Right lobe of liver (tissue), 6 donors: ENCODE measurements at regions not wholly inside any gene's neighbourhood (a gene's known extent, or its start where the extent isn't known, plus 50 kb on each side); places are given as distances from the start of the nearest gene placed in this dataset.

ENCODE experiments used
- ATAC-seq, 4 donors: fragments of 200-7000 bp; cut with Tn5 transposase; one replicate each; pipeline ENCODE4 v1.9.1; 2020; ENCODE audit warnings: mild to moderate bottlenecking in 4 of 4, moderate library complexity in 4 of 4
- DNase-seq, 3 donors: peaks; one replicate each; pipeline ENCODE4 v3.0.0-alpha.2; 2020
- H3K27ac ChIP-seq, 3 donors: fragments of 200-600 bp; one replicate each; pipeline ENCODE4 v1.8.0; 2022
- H3K27me3 ChIP-seq, 2 donors: fragments of 200-600 bp; one replicate each; pipeline ENCODE4 v1.8.0; 2022
- H3K36me3 ChIP-seq, 4 donors: fragments of 200-600 bp; sonication (generic) in 1 of 4; one replicate each; pipeline versions ENCODE4 v1.5.1 to v1.8.0; 2017 to 2022; ENCODE audit warnings: control low read depth in 1 of 4
- H3K4me1 ChIP-seq, 4 donors: fragments of 200-600 bp; sonication (generic) in 1 of 4; one replicate each; pipeline versions ENCODE4 v1.5.1 to v1.8.0; 2017 to 2022; ENCODE audit warnings: control low read depth in 1 of 4
- H3K4me3 ChIP-seq, 3 donors: fragments of 200-600 bp; one replicate each; pipeline ENCODE4 v1.8.0; 2022
- H3K9me3 ChIP-seq, 4 donors: fragments of 200-600 bp; sonication (generic) in 1 of 4; one replicate each; pipeline versions ENCODE4 v1.5.1 to v1.8.0; 2017 to 2022; ENCODE audit warnings: control low read depth in 1 of 4
- POLR2A ChIP-seq: fragments of 450-650 bp; IDR thresholded peaks from one replicate; pipeline ENCODE4 v1.6.1; 2017; ENCODE audit warnings: antibody characterized with exemption, mild to moderate bottlenecking
- WGBS: methylation state at CpG from one replicate; pipeline ENCODE4 v1.1.6; 2018; ENCODE audit warnings: low coverage, low lambda C conversion rate; ENCODE audit not compliant: insufficient coverage; ENCODE audit errors: missing lambda C conversion rate; 5-methylcytosine and 5-hydroxymethylcytosine counted together
- intact Hi-C, 2 donors: fragments of 100-400 bp; cut with DNase I; formaldehyde crosslinking; loops; one replicate each; pipeline versions ENCODE4 v1.11.2 to v1.14.1; 2022
- TF ChIP-seq, protein P1 (sequence below), 4 donors: fragments of 200-600 bp in 3 of 4; fragments of 450-650 bp in 1 of 4; IDR thresholded peaks; one replicate each; pipeline versions ENCODE4 v1.5.1 to v1.8.0; 2016 to 2022; ENCODE audit warnings: antibody characterized with exemption in 4 of 4, mild to moderate bottlenecking in 2 of 4
- donor health status: DM: no; HTN: yes; CAD: no.
- donor health status: DM: no; HTN: no; CAD: no.
- donor health status: DM: no; HTN: no; CAD: no.
- donor health status: DM: no; HTN: yes; CAD: no.
- donor health status: DM: no; HTN: yes; CAD: no.

DNA sequence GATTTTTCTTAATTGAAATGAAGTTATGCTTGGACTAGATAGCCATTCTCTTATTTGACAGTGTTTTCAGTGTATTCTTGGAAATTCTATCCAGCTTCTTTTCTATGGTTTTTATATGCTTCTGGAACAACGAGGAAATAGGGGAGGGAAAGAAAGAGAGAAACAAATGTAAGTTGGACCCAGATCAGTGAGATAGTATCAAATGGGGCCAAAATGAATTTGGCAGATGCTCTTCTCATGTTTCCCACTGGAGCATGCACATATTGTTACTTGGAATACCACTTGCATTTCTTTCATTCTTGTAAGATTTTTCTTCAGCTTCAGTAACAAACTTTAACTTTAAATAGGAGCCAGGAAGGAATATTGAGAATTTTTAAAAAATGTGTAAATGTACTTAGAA lies 312.3 kb downstream of the PRL start:
- H3K27ac ChIP-seq, result no peak overlapping the region
- H3K4me3 ChIP-seq, result no peak overlapping the region
- TF ChIP-seq, protein P1, sequence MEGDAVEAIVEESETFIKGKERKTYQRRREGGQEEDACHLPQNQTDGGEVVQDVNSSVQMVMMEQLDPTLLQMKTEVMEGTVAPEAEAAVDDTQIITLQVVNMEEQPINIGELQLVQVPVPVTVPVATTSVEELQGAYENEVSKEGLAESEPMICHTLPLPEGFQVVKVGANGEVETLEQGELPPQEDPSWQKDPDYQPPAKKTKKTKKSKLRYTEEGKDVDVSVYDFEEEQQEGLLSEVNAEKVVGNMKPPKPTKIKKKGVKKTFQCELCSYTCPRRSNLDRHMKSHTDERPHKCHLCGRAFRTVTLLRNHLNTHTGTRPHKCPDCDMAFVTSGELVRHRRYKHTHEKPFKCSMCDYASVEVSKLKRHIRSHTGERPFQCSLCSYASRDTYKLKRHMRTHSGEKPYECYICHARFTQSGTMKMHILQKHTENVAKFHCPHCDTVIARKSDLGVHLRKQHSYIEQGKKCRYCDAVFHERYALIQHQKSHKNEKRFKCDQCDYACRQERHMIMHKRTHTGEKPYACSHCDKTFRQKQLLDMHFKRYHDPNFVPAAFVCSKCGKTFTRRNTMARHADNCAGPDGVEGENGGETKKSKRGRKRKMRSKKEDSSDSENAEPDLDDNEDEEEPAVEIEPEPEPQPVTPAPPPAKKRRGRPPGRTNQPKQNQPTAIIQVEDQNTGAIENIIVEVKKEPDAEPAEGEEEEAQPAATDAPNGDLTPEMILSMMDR (IDR thresholded peaks at IDR 0.05), result no peak
- no peak for TF ChIP-seq POLR2A
- ATAC-seq (no peak), DNase-seq (no peak)
- H3K4me1 ChIP-seq, result peaks cover 0 to 3% (median 0%) of the 10 kb centered on the region in 4 donors
- no peaks in the 10 kb centered on the region for H3K27me3 ChIP-seq
- H3K9me3 ChIP-seq, result no peaks in the 10 kb centered on the region
- no peaks in the 10 kb centered on the region for H3K36me3 ChIP-seq
- intact Hi-C loops, result no loop called here
- 13% methylated on average over 1 of the region's 1 CpG for WGBS

DNA sequence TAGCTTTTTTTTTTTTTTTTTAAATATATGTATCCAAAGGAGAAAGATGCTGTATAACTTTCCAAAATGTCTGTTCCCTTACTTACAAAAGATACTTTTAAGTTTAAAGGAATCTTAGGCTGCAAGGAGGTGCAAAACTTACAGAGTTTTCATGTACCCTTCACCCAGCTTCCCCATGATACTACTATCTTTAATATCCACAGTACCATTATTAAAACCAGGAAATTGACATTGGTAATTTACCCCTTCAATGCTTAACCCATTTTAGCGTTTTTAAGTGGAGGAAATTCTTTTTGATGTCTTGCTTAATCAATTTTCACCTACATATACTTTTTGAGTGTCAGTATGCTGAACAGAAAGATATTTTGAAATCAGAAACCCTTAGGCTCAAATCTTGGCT lies 310.9 kb downstream of the PRL start:
- ATAC-seq (no peak), DNase-seq (no peak)
- H3K27ac ChIP-seq, result no peak overlapping the region
- H3K9me3 ChIP-seq, result no peaks in the 10 kb centered on the region
- H3K4me3 ChIP-seq, result no peak overlapping the region
- peaks cover 0 to 3% (median 0%) of the 10 kb centered on the region in 4 donors for H3K4me1 ChIP-seq
- TF ChIP-seq, protein P1 (IDR thresholded peaks at IDR 0.05), result no peak
- TF ChIP-seq POLR2A, result no peak
- no peaks in the 10 kb centered on the region for H3K36me3 ChIP-seq
- intact Hi-C loops, result no loop called here
- no peaks in the 10 kb centered on the region for H3K27me3 ChIP-seq
- 69% methylated on average over 1 of the region's 1 CpG for WGBS

DNA sequence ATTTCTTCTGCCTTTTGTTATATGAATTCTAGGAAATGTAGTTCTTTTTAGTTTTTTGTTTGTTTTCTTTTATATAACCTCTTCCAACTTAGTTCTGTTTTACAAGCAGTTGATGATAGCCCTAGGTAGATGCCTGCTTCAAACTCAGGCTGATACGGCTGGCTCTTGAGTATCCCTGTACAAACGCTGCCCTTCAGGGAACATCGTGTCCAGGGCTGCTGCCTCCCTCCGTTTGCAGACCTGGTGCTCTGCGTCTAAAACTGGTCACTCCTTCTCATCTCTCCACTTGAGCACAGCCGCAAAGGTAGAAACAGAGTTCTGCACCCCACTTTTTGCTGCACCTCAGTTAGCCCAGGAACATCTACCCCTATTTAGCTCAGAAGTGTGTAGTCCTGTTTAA lies 310.1 kb downstream of the PRL start:
- 41% methylated on average over 6 of the region's 6 CpGs for WGBS
- intact Hi-C loops, result no loop called here
- no peak overlapping the region for H3K4me3 ChIP-seq
- ATAC-seq (no peak), DNase-seq (no peak)
- H3K36me3 ChIP-seq, result no peaks in the 10 kb centered on the region
- peaks cover 0 to 3% (median 0%) of the 10 kb centered on the region in 4 donors for H3K4me1 ChIP-seq
- TF ChIP-seq POLR2A, result no peak
- TF ChIP-seq, protein P1 (IDR thresholded peaks at IDR 0.05), result no peak
- H3K27me3 ChIP-seq, result no peaks in the 10 kb centered on the region
- H3K27ac ChIP-seq, result peak overlapping the region in 2 of 3 donors; percentile 33 to 37
- no peaks in the 10 kb centered on the region for H3K9me3 ChIP-seq

DNA sequence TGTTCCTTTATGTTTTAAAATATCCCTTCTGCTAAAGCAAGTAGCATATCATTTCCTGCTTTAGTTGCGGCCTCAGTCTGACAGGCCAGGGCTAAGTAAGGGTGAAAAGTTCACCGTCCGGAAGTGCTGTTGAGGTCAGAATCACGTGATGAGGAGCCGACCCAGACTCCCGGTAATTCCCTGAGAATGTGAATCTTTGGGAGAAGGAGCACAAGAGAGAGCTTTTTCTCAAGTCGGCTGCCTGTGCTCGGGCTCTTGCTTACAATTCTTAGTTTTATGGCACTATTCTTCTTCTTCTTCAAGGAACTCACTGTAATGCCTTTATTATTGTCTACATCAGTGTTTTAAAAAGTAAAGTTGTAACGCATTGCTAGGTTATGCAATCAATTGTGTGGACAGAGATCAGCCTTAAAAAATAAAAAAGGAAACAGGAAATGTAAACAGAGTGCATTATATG lies 309.3 kb downstream of the PRL start:
- peak; percentile 46 to 54 (median 54) for DNase-seq
- intact Hi-C loops, result no loop called here
- Histone ChIP-seq H3K27ac (peak overlapping the region; percentile 16 to 37 (median 33)), H3K9me3 (no peaks in the 10 kb centered on the region), H3K36me3 (no peaks in the 10 kb centered on the region), H3K4me3 (no peak overlapping the region), H3K27me3 (no peaks in the 10 kb centered on the region), H3K4me1 (peaks cover 0 to 3% (median 0%) of the 10 kb centered on the region in 4 donors)
- peak; percentile 83 to 99 (median 92) for ATAC-seq
- TF ChIP-seq, protein P1 (IDR thresholded peaks at IDR 0.05), result no peak
- TF ChIP-seq POLR2A, result no peak
- 17% methylated on average over 9 of the region's 9 CpGs for WGBS

DNA sequence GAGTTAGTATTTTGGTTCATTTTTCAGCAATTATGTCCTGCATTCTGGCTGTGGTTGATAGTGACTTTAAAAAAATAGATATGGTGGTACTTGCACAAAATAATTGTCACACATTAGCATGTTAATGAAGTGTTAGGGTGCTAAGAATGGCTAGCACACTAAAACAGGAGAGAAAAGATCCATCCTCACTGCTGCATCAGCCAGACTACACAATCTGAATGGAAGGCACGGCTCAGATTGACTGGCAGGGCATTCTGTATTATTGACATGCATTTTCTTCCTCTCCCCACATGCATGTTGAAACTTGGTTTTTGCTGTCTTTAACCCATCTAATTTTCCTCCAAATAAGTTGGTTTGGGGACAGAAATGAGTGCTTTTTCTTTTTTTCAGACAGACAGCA lies 306.3 kb downstream of the PRL start:
- DNase-seq (no peak), ATAC-seq (no peak)
- TF ChIP-seq, protein P1 (IDR thresholded peaks at IDR 0.05), result no peak
- TF ChIP-seq POLR2A, result no peak
- H3K4me3 ChIP-seq, result no peak overlapping the region
- WGBS, result 67% methylated on average over 1 of the region's 1 CpG
- no peaks in the 10 kb centered on the region for H3K27me3 ChIP-seq
- intact Hi-C loops, result no loop called here
- H3K36me3 ChIP-seq, result no peaks in the 10 kb centered on the region
- H3K27ac ChIP-seq, result no peak overlapping the region
- peaks cover 0 to 3% (median 0%) of the 10 kb centered on the region in 4 donors for H3K4me1 ChIP-seq
- no peaks in the 10 kb centered on the region for H3K9me3 ChIP-seq
